ENCODE measurements at regions not wholly inside any gene's neighbourhood (a gene's known extent, or its start where the extent isn't known, plus 50 kb on each side); places are given as distances from the start of the nearest gene placed in this dataset.

DNA sequence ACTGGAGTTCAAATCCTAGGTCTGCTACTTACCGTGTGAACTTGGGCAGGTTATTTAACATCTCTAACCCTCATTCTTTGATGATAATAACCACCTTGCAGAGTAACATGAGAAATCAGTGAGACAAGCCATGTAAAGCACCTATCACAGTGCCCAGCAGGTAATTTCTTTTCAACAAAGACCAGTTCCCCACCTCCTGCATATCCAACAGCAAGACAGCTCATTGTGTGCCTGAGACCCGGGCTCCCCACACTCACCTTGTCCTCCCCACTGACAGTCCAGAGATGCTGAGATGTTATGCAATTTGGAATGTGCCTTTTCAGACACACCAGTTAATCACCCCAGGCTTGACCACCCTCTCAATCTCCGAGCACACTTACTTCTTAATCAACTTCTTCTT, 367.6 kb upstream of the DAB1 start:
- H3K36me3 ChIP-seq (ENCODE audit: control insufficient read depth in 3 of 3, insufficient read depth in 2 of 3, low read depth in 1 of 3, low read length in 3 of 3): no peaks in the 10 kb centered on the region
- no peaks in the 10 kb centered on the region for H3K9me3 ChIP-seq (ENCODE audit: control insufficient read depth in 2 of 2, insufficient read depth in 1 of 2, low read depth in 1 of 2, low read length in 1 of 2)
- FAIRE-seq (no peak), DNase-seq (no peak)
- 62 to 72% (median 72%) methylated on average over 3 of the region's 3 CpGs for WGBS, 3 donors
- H3K4me1 ChIP-seq (ENCODE audit: control insufficient read depth in 3 of 3, insufficient read depth in 2 of 3, low read depth in 1 of 3, low read length in 2 of 3): no peaks in the 10 kb centered on the region
- no peak overlapping the region for H3K27ac ChIP-seq (ENCODE audit: low read depth in 1 of 3, low read length in 2 of 3)
- H3K27me3 ChIP-seq (ENCODE audit: control insufficient read depth in 3 of 3, insufficient read depth in 3 of 3, low read length in 3 of 3): peaks cover 0 to 2% (median 0%) of the 10 kb centered on the region in 3 donors
- H3K4me3 ChIP-seq (ENCODE audit: low read depth in 1 of 3, low read length in 3 of 3): no peak overlapping the region

- no peaks in the 10 kb centered on the region for H3K36me3 ChIP-seq (ENCODE audit: control insufficient read depth in 3 of 3, insufficient read depth in 2 of 3, low read depth in 1 of 3, low read length in 3 of 3)
- H3K9me3 ChIP-seq (ENCODE audit: control insufficient read depth in 2 of 2, insufficient read depth in 1 of 2, low read depth in 1 of 2, low read length in 1 of 2): no peaks in the 10 kb centered on the region
- no peak for DNase-seq
- WGBS, 3 donors: 77 to 83% (median 82%) methylated on average over 5 of the region's 5 CpGs
- peaks cover 0 to 2% (median 0%) of the 10 kb centered on the region in 3 donors for H3K27me3 ChIP-seq (ENCODE audit: control insufficient read depth in 3 of 3, insufficient read depth in 3 of 3, low read length in 3 of 3)
- FAIRE-seq: no peak
- no peak overlapping the region for H3K4me3 ChIP-seq (ENCODE audit: low read depth in 1 of 3, low read length in 3 of 3)
- H3K4me1 ChIP-seq (ENCODE audit: control insufficient read depth in 3 of 3, insufficient read depth in 2 of 3, low read depth in 1 of 3, low read length in 2 of 3): no peaks in the 10 kb centered on the region
- H3K27ac ChIP-seq (ENCODE audit: low read depth in 1 of 3, low read length in 2 of 3): no peak overlapping the region
These were observed 366.1 kb upstream of the DAB1 start for GRCh38 chr1:57789936-57790335.

DNA sequence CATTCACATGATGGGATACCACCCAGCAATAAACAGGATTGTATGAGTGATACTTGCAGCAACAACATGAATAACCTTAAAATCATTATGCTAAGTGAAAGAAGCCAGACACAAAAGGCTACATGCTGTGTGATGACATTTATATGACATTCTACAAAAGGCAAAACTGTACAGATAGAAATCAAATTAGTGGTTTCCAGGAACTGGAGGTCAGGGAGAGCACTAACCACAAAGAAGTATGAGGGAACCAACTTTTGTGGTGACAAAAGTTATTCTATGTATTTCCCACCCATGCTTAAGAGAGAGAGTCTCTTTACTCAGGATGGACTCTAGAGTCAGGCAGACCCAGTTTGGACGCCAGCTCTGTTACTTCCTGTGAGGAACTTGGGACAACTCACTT, 364.5 kb upstream of the DAB1 start:
- Histone ChIP-seq H3K27ac (ENCODE audit: low read depth in 1 of 3, low read length in 2 of 3) (no peak overlapping the region), H3K27me3 (ENCODE audit: control insufficient read depth in 3 of 3, insufficient read depth in 3 of 3, low read length in 3 of 3) (peaks cover 0 to 1% (median 0%) of the 10 kb centered on the region in 3 donors), H3K36me3 (ENCODE audit: control insufficient read depth in 3 of 3, insufficient read depth in 2 of 3, low read depth in 1 of 3, low read length in 3 of 3) (no peaks in the 10 kb centered on the region), H3K9me3 (ENCODE audit: control insufficient read depth in 2 of 2, insufficient read depth in 1 of 2, low read depth in 1 of 2, low read length in 1 of 2) (no peaks in the 10 kb centered on the region), H3K4me1 (ENCODE audit: control insufficient read depth in 3 of 3, insufficient read depth in 2 of 3, low read depth in 1 of 3, low read length in 2 of 3) (no peaks in the 10 kb centered on the region), H3K4me3 (ENCODE audit: low read depth in 1 of 3, low read length in 3 of 3) (no peak overlapping the region)
- FAIRE-seq (no peak), DNase-seq (no peak)
- WGBS, 3 donors: 29 to 63% (median 43%) methylated on average over 1 of the region's 1 CpG

- Histone ChIP-seq H3K4me3 (ENCODE audit: low read depth in 1 of 3, low read length in 3 of 3) (no peak overlapping the region), H3K36me3 (ENCODE audit: control insufficient read depth in 3 of 3, insufficient read depth in 2 of 3, low read depth in 1 of 3, low read length in 3 of 3) (no peaks in the 10 kb centered on the region), H3K27me3 (ENCODE audit: control insufficient read depth in 3 of 3, insufficient read depth in 3 of 3, low read length in 3 of 3) (no peaks in the 10 kb centered on the region), H3K27ac (ENCODE audit: low read depth in 1 of 3, low read length in 2 of 3) (no peak overlapping the region), H3K9me3 (ENCODE audit: control insufficient read depth in 2 of 2, insufficient read depth in 1 of 2, low read depth in 1 of 2, low read length in 1 of 2) (no peaks in the 10 kb centered on the region), H3K4me1 (ENCODE audit: control insufficient read depth in 3 of 3, insufficient read depth in 2 of 3, low read depth in 1 of 3, low read length in 2 of 3) (no peaks in the 10 kb centered on the region)
- DNase-seq (no peak), FAIRE-seq (no peak)
- 34 to 55% (median 48%) methylated on average over 1 of the region's 1 CpG for WGBS, 3 donors
These were observed 360.5 kb upstream of the DAB1 start for GRCh38 chr1:57784356-57784755.

DNA sequence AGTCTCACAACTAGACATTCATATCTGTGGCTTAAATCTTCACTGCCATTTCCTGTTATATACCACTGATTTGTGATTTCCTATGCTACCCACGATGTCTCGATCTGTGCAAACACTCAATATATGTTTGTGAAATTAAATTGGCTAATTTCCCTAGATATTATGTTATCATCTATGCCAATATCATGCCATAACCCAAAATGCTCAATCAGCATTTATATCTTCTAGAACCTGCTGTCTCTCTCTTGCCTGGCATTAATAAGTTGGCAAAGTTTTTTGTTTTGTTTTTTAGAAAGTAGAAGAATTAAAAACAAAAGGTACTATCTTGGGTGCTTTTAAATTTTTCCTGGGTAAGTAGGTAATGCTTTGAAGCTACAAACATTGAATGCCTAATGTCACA, 358.5 kb upstream of the DAB1 start:
- Histone ChIP-seq H3K4me3 (ENCODE audit: low read depth in 1 of 3, low read length in 3 of 3) (no peak overlapping the region), H3K4me1 (ENCODE audit: control insufficient read depth in 3 of 3, insufficient read depth in 2 of 3, low read depth in 1 of 3, low read length in 2 of 3) (no peaks in the 10 kb centered on the region), H3K27ac (ENCODE audit: low read depth in 1 of 3, low read length in 2 of 3) (no peak overlapping the region), H3K36me3 (ENCODE audit: control insufficient read depth in 3 of 3, insufficient read depth in 2 of 3, low read depth in 1 of 3, low read length in 3 of 3) (no peaks in the 10 kb centered on the region), H3K9me3 (ENCODE audit: control insufficient read depth in 2 of 2, insufficient read depth in 1 of 2, low read depth in 1 of 2, low read length in 1 of 2) (no peaks in the 10 kb centered on the region), H3K27me3 (ENCODE audit: control insufficient read depth in 3 of 3, insufficient read depth in 3 of 3, low read length in 3 of 3) (no peaks in the 10 kb centered on the region)
- no peak for DNase-seq
- no peak for FAIRE-seq
- WGBS, 3 donors: 44 to 61% (median 49%) methylated on average over 2 of the region's 2 CpGs

DNA sequence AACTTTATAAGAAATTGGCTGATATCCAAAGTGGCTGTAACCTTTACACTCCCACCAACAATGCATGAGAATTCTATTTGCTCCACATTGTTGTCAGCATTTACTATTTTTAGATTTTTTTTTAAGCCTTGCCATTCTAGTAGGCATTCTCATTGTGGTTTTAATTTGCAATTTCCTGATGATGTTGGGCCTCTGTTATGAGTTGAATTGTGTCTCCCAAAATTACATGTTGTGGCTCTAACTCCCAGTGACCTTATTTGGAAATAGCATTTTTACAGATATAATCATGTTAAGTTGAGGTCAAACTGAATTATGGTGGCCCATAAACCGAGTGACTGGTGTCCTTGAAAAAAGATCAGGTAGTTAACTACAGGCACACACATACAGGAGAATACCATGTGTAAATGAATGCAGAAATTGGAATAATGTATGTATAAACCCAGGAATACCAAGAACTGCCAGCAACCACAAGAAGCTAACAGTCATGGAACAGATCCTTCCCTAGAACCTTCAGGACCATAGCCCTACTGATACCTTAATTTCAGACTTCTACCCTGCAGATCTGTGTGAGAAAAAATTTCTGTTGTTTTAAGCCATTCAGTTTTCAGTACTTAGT, 348.8 kb upstream of the DAB1 start:
- H3K27ac ChIP-seq (ENCODE audit: low read depth in 1 of 3, low read length in 2 of 3): no peak overlapping the region
- 12 to 30% (median 14%) methylated on average over 1 of the region's 1 CpG for WGBS, 3 donors
- FAIRE-seq (no peak), DNase-seq (no peak)
- peaks cover 0 to 2% of the 10 kb centered on the region in 2 donors for H3K9me3 ChIP-seq (ENCODE audit: control insufficient read depth in 2 of 2, insufficient read depth in 1 of 2, low read depth in 1 of 2, low read length in 1 of 2)
- no peaks in the 10 kb centered on the region for H3K36me3 ChIP-seq (ENCODE audit: control insufficient read depth in 3 of 3, insufficient read depth in 2 of 3, low read depth in 1 of 3, low read length in 3 of 3)
- no peaks in the 10 kb centered on the region for H3K27me3 ChIP-seq (ENCODE audit: control insufficient read depth in 3 of 3, insufficient read depth in 3 of 3, low read length in 3 of 3)
- H3K4me1 ChIP-seq (ENCODE audit: control insufficient read depth in 3 of 3, insufficient read depth in 2 of 3, low read depth in 1 of 3, low read length in 2 of 3): no peaks in the 10 kb centered on the region
- no peak overlapping the region for H3K4me3 ChIP-seq (ENCODE audit: low read depth in 1 of 3, low read length in 3 of 3)

- no peak overlapping the region for H3K27ac ChIP-seq (ENCODE audit: low read depth in 1 of 3, low read length in 2 of 3)
- WGBS, 3 donors: 79 to 83% (median 81%) methylated on average over 4 of the region's 4 CpGs
- H3K4me1 ChIP-seq (ENCODE audit: control insufficient read depth in 3 of 3, insufficient read depth in 2 of 3, low read depth in 1 of 3, low read length in 2 of 3): no peaks in the 10 kb centered on the region
- peaks cover 0 to 2% of the 10 kb centered on the region in 2 donors for H3K9me3 ChIP-seq (ENCODE audit: control insufficient read depth in 2 of 2, insufficient read depth in 1 of 2, low read depth in 1 of 2, low read length in 1 of 2)
- no peak for DNase-seq
- no peaks in the 10 kb centered on the region for H3K36me3 ChIP-seq (ENCODE audit: control insufficient read depth in 3 of 3, insufficient read depth in 2 of 3, low read depth in 1 of 3, low read length in 3 of 3)
- no peaks in the 10 kb centered on the region for H3K27me3 ChIP-seq (ENCODE audit: control insufficient read depth in 3 of 3, insufficient read depth in 3 of 3, low read length in 3 of 3)
- FAIRE-seq: no peak
- no peak overlapping the region for H3K4me3 ChIP-seq (ENCODE audit: low read depth in 1 of 3, low read length in 3 of 3)
These were observed 346.9 kb upstream of the DAB1 start for GRCh38 chr1:57770772-57771171.

GRCh38 chr1:57770236-57770635, 346.4 kb upstream of the DAB1 start:
- no peaks in the 10 kb centered on the region for H3K36me3 ChIP-seq (ENCODE audit: control insufficient read depth in 3 of 3, insufficient read depth in 2 of 3, low read depth in 1 of 3, low read length in 3 of 3)
- WGBS, 3 donors: 67 to 93% (median 79%) methylated on average over 1 of the region's 1 CpG
- H3K4me1 ChIP-seq (ENCODE audit: control insufficient read depth in 3 of 3, insufficient read depth in 2 of 3, low read depth in 1 of 3, low read length in 2 of 3): no peaks in the 10 kb centered on the region
- DNase-seq: no peak
- H3K9me3 ChIP-seq (ENCODE audit: control insufficient read depth in 2 of 2, insufficient read depth in 1 of 2, low read depth in 1 of 2, low read length in 1 of 2): peaks cover 0 to 2% of the 10 kb centered on the region in 2 donors
- no peak for FAIRE-seq
- no peak overlapping the region for H3K4me3 ChIP-seq (ENCODE audit: low read depth in 1 of 3, low read length in 3 of 3)
- H3K27ac ChIP-seq (ENCODE audit: low read depth in 1 of 3, low read length in 2 of 3): no peak overlapping the region
- no peaks in the 10 kb centered on the region for H3K27me3 ChIP-seq (ENCODE audit: control insufficient read depth in 3 of 3, insufficient read depth in 3 of 3, low read length in 3 of 3)

- WGBS, 3 donors: 51 to 62% (median 56%) methylated on average over 8 of the region's 8 CpGs
These were observed 337.8 kb upstream of the DAB1 start for GRCh38 chr1:57761628-57762027.

More at GRCh38 chr1:57761628-57762027, 337.8 kb upstream of the DAB1 start:
- no peak for FAIRE-seq
- Histone ChIP-seq H3K4me1 (ENCODE audit: control insufficient read depth in 3 of 3, insufficient read depth in 2 of 3, low read depth in 1 of 3, low read length in 2 of 3) (peaks cover 0 to 3% (median 0%) of the 10 kb centered on the region in 3 donors), H3K9me3 (ENCODE audit: control insufficient read depth in 2 of 2, insufficient read depth in 1 of 2, low read depth in 1 of 2, low read length in 1 of 2) (no peaks in the 10 kb centered on the region), H3K4me3 (ENCODE audit: low read depth in 1 of 3, low read length in 3 of 3) (no peak overlapping the region), H3K27me3 (ENCODE audit: control insufficient read depth in 3 of 3, insufficient read depth in 3 of 3, low read length in 3 of 3) (no peaks in the 10 kb centered on the region), H3K27ac (ENCODE audit: low read depth in 1 of 3, low read length in 2 of 3) (no peak overlapping the region), H3K36me3 (ENCODE audit: control insufficient read depth in 3 of 3, insufficient read depth in 2 of 3, low read depth in 1 of 3, low read length in 3 of 3) (no peaks in the 10 kb centered on the region)
- no peak for DNase-seq

Measured in small intestine (tissue), 7 donors.